ENCODE measurements at regions not wholly inside any gene's neighbourhood (a gene's known extent, or its start where the extent isn't known, plus 50 kb on each side); places are given as distances from the start of the nearest gene placed in this dataset.

DNA sequence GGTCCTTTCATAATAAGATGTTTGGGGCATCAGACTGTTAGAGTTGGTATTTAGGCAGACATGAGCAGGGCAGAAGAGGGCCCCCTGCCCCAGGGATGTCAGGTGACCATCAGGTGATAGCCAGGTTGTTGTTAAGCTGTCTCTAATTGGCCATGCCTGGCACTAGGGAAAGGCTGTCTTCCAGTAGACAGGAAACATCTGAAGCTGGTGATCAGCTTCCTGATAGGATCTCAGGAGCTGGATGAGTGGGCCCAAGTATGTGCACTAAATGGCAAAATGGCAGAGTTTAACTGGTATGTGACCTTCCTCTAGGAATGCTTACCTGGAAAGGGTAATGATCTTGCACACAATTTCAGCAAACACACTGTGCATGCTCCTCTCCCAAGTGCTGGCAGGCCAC lies 190.7 kb downstream of the CDH26 start:
- CTCF ChIA-PET, result no interaction called here
- Histone ChIP-seq H3K4me1 (ENCODE audit: control insufficient read depth, insufficient read depth, low read length) (no peaks in the 10 kb centered on the region), H3K27ac (ENCODE audit: low read length) (no peak overlapping the region), H3K36me3 (ENCODE audit: control insufficient read depth, insufficient read depth, low read length) (no peaks in the 10 kb centered on the region), H3K27me3 (ENCODE audit: control insufficient read depth, insufficient read depth, low read length) (peaks cover 3% of the 10 kb centered on the region), H3K9me3 (ENCODE audit: control insufficient read depth, insufficient read depth, low read depth, low read length) (no peaks in the 10 kb centered on the region), H3K4me3 (ENCODE audit: low read depth in 2 of 2, low read length in 2 of 2) (no peak overlapping the region)
- BruUV-seq (replicated peaks), result no TSS peak
- ATAC-seq (no peak), DNase-seq (ENCODE audit: low read depth, low spot score) (no peak)
- in situ Hi-C loops (cut with HindIII; ENCODE audit: low pct_unique_long_range_greater_than_20kb, low sequenced_read_pairs), result no loop called here
- POLR2A ChIA-PET, result no interaction called here
- TF ChIP-seq POLR2AphosphoS5 (IDR thresholded peaks at IDR 0.05; ENCODE audit: low read depth, low read length), result no peak
- TF ChIP-seq, protein P1, sequence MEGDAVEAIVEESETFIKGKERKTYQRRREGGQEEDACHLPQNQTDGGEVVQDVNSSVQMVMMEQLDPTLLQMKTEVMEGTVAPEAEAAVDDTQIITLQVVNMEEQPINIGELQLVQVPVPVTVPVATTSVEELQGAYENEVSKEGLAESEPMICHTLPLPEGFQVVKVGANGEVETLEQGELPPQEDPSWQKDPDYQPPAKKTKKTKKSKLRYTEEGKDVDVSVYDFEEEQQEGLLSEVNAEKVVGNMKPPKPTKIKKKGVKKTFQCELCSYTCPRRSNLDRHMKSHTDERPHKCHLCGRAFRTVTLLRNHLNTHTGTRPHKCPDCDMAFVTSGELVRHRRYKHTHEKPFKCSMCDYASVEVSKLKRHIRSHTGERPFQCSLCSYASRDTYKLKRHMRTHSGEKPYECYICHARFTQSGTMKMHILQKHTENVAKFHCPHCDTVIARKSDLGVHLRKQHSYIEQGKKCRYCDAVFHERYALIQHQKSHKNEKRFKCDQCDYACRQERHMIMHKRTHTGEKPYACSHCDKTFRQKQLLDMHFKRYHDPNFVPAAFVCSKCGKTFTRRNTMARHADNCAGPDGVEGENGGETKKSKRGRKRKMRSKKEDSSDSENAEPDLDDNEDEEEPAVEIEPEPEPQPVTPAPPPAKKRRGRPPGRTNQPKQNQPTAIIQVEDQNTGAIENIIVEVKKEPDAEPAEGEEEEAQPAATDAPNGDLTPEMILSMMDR (IDR thresholded peaks at IDR 0.05), result no peak
- no peak for TF ChIP-seq SIN3A (IDR thresholded peaks at IDR 0.05; ENCODE audit: borderline replicate concordance, insufficient read depth, low read depth, low read length)
- no peak for TF ChIP-seq REST (IDR thresholded peaks at IDR 0.05; ENCODE audit: insufficient read depth in 1 of 2, low read depth in 2 of 2, low read length in 1 of 2)
- no peak for TF ChIP-seq TCF7L2 (IDR thresholded peaks at IDR 0.05; ENCODE audit: low read depth, low read length)
- intact Hi-C loops (cut with micrococcal nuclease; ENCODE audit: unreplicated experiment), result no loop called here

- Histone ChIP-seq H3K36me3 (ENCODE audit: control insufficient read depth, insufficient read depth, low read length) (no peaks in the 10 kb centered on the region), H3K27me3 (ENCODE audit: control insufficient read depth, insufficient read depth, low read length) (no peaks in the 10 kb centered on the region; the same call in none of the 2 replicates), H3K9me3 (ENCODE audit: control insufficient read depth, insufficient read depth, low read depth, low read length) (peaks cover 3% of the 10 kb centered on the region; the same call in 1 of the 2 replicates), H3K4me1 (ENCODE audit: control insufficient read depth, insufficient read depth, low read length) (no peaks in the 10 kb centered on the region), H3K4me3 (ENCODE audit: low read depth in 2 of 2, low read length in 2 of 2) (no peak overlapping the region), H3K27ac (ENCODE audit: low read length) (no peak overlapping the region)
- BruUV-seq (replicated peaks), result no TSS peak
- ATAC-seq (no peak), DNase-seq (ENCODE audit: low read depth, low spot score) (no peak)
- in situ Hi-C loops (cut with HindIII; ENCODE audit: low pct_unique_long_range_greater_than_20kb, low sequenced_read_pairs), result no loop called here
- ChIA-PET CTCF (no interaction called here), POLR2A (no interaction called here)
- no peak for TF ChIP-seq REST (IDR thresholded peaks at IDR 0.05; ENCODE audit: insufficient read depth in 1 of 2, low read depth in 2 of 2, low read length in 1 of 2)
- no peak for TF ChIP-seq POLR2AphosphoS5 (IDR thresholded peaks at IDR 0.05; ENCODE audit: low read depth, low read length)
- TF ChIP-seq, protein P1 (IDR thresholded peaks at IDR 0.05), result no peak
- no peak for TF ChIP-seq TCF7L2 (IDR thresholded peaks at IDR 0.05; ENCODE audit: low read depth, low read length)
- no peak for TF ChIP-seq SIN3A (IDR thresholded peaks at IDR 0.05; ENCODE audit: borderline replicate concordance, insufficient read depth, low read depth, low read length)
- intact Hi-C loops (cut with micrococcal nuclease; ENCODE audit: unreplicated experiment), result no loop called here
These were observed 194.6 kb downstream of the CDH26 start for GRCh38 chr20:60152792-60153191.

All from Panc1 (cell line).